Motor neuron (in vitro differentiated cells): ENCODE measurements at regions not wholly inside any gene's neighbourhood (a gene's known extent, or its start where the extent isn't known, plus 50 kb on each side); places are given as distances from the start of the nearest gene placed in this dataset.

Experiments
- ATAC-seq, 8 experiments: fragments of 200-7000 bp; cut with Tn5 transposase; replicated peaks in 6 of 8; 2 replicates each; pipeline ENCODE4 v1.8.0; 2021; ENCODE audit warnings: mild to moderate bottlenecking in 8 of 8, moderate library complexity in 8 of 8
- H3K27ac ChIP-seq, 2 donors: fragments of 250-450 bp; sonication (Bioruptor Pico); 2 replicates each; pipeline ENCODE4 v1.9.0; 2021; ENCODE audit warnings: antibody characterized with exemption in 2 of 2, mild to moderate bottlenecking in 2 of 2, moderate library complexity in 1 of 2
- H3K4me1 ChIP-seq, 2 donors: fragments of 250-450 bp; sonication (Bioruptor Pico); replicated peaks in 1 of 2; 2 replicates each; pipeline ENCODE4 v1.6.1; 2021; ENCODE audit warnings: antibody characterized with exemption in 2 of 2, mild to moderate bottlenecking in 2 of 2, moderate library complexity in 1 of 2
- H3K4me3 ChIP-seq, 5 donors: fragments of 250-450 bp; sonication (Bioruptor Pico); 2 replicates each; pipeline ENCODE4 v1.9.0; 2021; ENCODE audit warnings: antibody characterized with exemption in 5 of 5, mild to moderate bottlenecking in 5 of 5, moderate library complexity in 4 of 5
- WGBS, 10 experiments: fragments of 450-650 bp; shearing (Covaris generic); methylation state at CpG; one replicate each; pipeline ENCODE4 v1.0.0; 2022; 5-methylcytosine and 5-hydroxymethylcytosine counted together
- in situ Hi-C, 9 experiments: fragments of 400-800 bp; cut with MboI; loops; one replicate each; pipeline ENCODE4 v1.15.0; 2021; ENCODE audit warnings: low sequenced_read_pairs in 9 of 9, low pct_unique_long_range_greater_than_20kb in 2 of 9; ENCODE audit not compliant: unreplicated experiment in 9 of 9

DNA sequence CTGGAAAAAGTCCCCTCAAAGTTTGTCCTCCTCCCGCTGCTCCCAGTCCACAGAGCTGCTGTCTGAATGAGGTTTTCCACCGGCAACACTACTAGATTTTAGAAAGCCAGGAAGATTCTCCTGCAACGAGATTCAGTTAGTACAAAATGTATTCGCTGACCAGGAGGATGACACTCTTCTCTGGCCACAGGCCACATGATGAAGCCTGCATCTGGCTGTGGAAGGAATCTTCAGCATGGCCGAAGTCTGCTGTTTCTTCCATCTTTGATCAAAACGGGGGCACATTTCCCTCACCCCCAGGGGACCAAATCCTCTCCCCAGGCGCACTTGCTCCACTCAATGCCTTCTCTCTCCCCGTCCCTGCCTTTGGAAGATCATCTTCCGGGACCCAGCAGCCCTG, 215.8 kb upstream of the NLRP1 start:
- H3K4me1 ChIP-seq: peaks cover 16 to 21% of the 10 kb centered on the region in 2 donors
- no peak for ATAC-seq
- 0 to 100% (median 85%) methylated on average over 1 to 9 of the region's 9 CpGs; no CpG with 5 or more reads in 1 of the 10 experiments for WGBS, 10 experiments

GRCh38 chr17:5800646-5801045, 216.3 kb upstream of the NLRP1 start:
- peaks cover 11 to 16% of the 10 kb centered on the region in 2 donors for H3K4me1 ChIP-seq
- ATAC-seq: peak in 6 of 8 experiments; percentile 32 to 100 (median 95)

More for the DNA sequence above, 215.8 kb upstream of the NLRP1 start:
- Histone ChIP-seq H3K27ac (no peak overlapping the region), H3K4me3 (no peak overlapping the region)
- in situ Hi-C loops: no loop called here

DNA sequence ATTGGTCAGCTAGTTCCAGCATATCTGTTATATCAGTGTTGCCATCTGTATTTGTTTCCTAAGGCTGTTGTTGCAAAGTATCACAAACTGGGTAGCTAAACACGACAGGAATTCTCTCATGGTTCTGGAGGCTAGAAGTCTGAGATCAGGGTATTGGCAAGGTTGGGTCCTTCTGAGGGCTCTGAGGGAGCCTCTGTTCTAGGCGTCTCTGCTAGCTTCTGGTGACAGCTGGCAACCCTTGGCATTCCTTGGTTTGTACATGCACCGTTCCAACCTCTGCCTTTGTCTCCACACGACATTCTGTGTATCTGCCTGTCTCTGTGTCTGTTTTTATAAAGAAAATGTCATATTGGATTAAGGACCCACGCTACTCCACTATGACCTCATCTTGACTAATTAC, 219.9 kb upstream of the NLRP1 start:
- WGBS, 10 experiments: 6 to 100% (median 61%) methylated on average over 1 to 4 of the region's 5 CpGs
- in situ Hi-C loops: no loop called here
- no peak for ATAC-seq
- Histone ChIP-seq H3K27ac (no peak overlapping the region), H3K4me1 (peaks cover 6 to 11% of the 10 kb centered on the region in 2 donors), H3K4me3 (no peak overlapping the region)

More at GRCh38 chr17:5800646-5801045, 216.3 kb upstream of the NLRP1 start:
- no peak overlapping the region for H3K27ac ChIP-seq
- in situ Hi-C loops: no loop called here
- no peak overlapping the region for H3K4me3 ChIP-seq
- WGBS, 10 experiments: 0 to 55% (median 17%) methylated on average over 1 to 6 of the region's 7 CpGs; no CpG with 5 or more reads in 5 of the 10 experiments

GRCh38 chr17:5809056-5809455, 224.7 kb upstream of the NLRP1 start:
- ATAC-seq: no peak

DNA sequence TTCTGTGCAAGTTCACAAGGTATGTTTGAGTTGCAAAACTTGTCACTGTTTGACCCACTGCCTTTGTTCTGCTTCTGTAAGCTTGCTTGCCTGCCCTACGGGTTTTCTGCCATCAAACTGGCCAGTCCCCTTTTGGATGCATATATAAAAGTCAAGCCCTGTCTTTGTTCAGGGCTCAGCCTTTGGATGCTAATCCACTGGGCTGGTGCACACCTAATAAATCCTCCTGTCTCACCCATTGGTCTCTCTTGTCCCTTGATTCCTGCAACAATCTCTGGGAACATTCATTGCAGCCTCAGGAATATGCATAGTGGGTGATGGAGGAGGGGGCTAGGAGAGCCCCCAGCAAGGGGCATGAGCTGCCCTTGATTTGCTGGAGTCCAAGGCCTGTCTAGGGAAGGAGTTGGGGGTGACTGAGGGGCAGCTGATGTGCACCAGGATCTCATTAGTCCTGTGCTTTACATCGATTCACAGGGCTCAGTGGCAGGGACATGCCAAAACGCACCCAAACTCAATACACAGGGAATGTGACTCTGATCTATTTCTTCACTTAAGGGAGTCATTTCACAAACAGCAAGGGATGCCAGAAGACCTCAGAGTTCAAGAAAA, 225.4 kb upstream of the NLRP1 start:
- WGBS, 10 experiments: 0 to 77% (median 55%) methylated on average over 1 to 3 of the region's 3 CpGs; no CpG with 5 or more reads in 2 of the 10 experiments
- in situ Hi-C loops: no loop called here
- H3K27ac ChIP-seq: no peak overlapping the region
- ATAC-seq: no peak
- H3K4me3 ChIP-seq: no peak overlapping the region
- H3K4me1 ChIP-seq: no peaks in the 10 kb centered on the region

More at GRCh38 chr17:5809056-5809455, 224.7 kb upstream of the NLRP1 start:
- H3K4me1 ChIP-seq: no peaks in the 10 kb centered on the region
- in situ Hi-C loops: no loop called here
- H3K4me3 ChIP-seq: no peak overlapping the region
- 80 to 100% (median 86%) methylated on average over 1 of the region's 1 CpG; no CpG with 5 or more reads in 7 of the 10 experiments for WGBS, 10 experiments
- H3K27ac ChIP-seq: no peak overlapping the region

- in situ Hi-C loops: no loop called here
- WGBS, 10 experiments: 0 to 100% (median 61%) methylated on average over 1 to 3 of the region's 5 CpGs; no CpG with 5 or more reads in 4 of the 10 experiments
- peaks cover 7 to 10% of the 10 kb centered on the region in 2 donors for H3K4me1 ChIP-seq
- H3K4me3 ChIP-seq: no peak overlapping the region
- no peak for ATAC-seq
- no peak overlapping the region for H3K27ac ChIP-seq
Observed at GRCh38 chr17:5812590-5812989, 228.3 kb upstream of the NLRP1 start.

GRCh38 chr17:5813357-5813756, 229.0 kb upstream of the NLRP1 start:
- peak in 1 of 8 experiments; percentile 9 for ATAC-seq
- in situ Hi-C loops: no loop called here
- WGBS, 10 experiments: 0 to 100% (median 74%) methylated on average over 1 to 2 of the region's 2 CpGs; no CpG with 5 or more reads in 4 of the 10 experiments
- H3K4me3 ChIP-seq: no peak overlapping the region
- H3K27ac ChIP-seq: no peak overlapping the region
- peaks cover 7 to 10% of the 10 kb centered on the region in 2 donors for H3K4me1 ChIP-seq

DNA sequence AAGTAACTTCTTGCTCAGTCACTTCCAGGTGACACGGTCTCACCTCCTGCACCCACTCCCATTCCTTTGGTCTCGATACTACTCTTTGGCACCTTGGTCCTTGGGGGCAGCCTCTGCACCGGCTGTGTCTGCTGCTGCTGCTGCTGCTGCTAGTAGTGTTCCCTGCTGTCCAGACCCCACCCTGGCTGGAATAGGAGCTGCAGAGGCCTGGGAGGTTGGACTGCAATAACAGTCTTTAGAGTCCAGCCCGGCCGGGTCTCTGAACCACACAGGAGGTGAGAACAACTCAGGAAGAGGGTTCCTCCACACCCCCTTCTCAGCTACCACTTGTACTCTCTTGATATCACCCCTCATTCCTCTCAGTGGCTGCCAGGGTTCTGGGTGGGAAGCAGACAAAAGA, 231.1 kb upstream of the NLRP1 start:
- ATAC-seq: no peak
- Histone ChIP-seq H3K27ac (no peak overlapping the region), H3K4me3 (no peak overlapping the region), H3K4me1 (peaks cover 7 to 10% of the 10 kb centered on the region in 2 donors)
- in situ Hi-C loops: no loop called here
- 0 to 100% (median 75%) methylated on average over 2 to 5 of the region's 5 CpGs; no CpG with 5 or more reads in 5 of the 10 experiments for WGBS, 10 experiments

- Histone ChIP-seq H3K4me1 (peaks cover 7 to 10% of the 10 kb centered on the region in 2 donors), H3K27ac (no peak overlapping the region), H3K4me3 (no peak overlapping the region)
- 17 to 80% (median 63%) methylated on average over 1 to 7 of the region's 8 CpGs; no CpG with 5 or more reads in 4 of the 10 experiments for WGBS, 10 experiments
- in situ Hi-C loops: no loop called here
- ATAC-seq: peak in 3 of 8 experiments; percentile 75 to 84 (median 77)
Observed at GRCh38 chr17:5816491-5817070, 232.3 kb upstream of the NLRP1 start.

GRCh38 chr17:5817475-5818395, 233.4 kb upstream of the NLRP1 start:
- no peak overlapping the region for H3K27ac ChIP-seq
- H3K4me1 ChIP-seq: peaks cover 7 to 10% of the 10 kb centered on the region in 2 donors
- ATAC-seq: no peak
- WGBS, 10 experiments: 47 to 100% (median 67%) methylated on average over 1 to 3 of the region's 4 CpGs; no CpG with 5 or more reads in 1 of the 10 experiments
- in situ Hi-C loops: no loop called here
- no peak overlapping the region for H3K4me3 ChIP-seq

DNA sequence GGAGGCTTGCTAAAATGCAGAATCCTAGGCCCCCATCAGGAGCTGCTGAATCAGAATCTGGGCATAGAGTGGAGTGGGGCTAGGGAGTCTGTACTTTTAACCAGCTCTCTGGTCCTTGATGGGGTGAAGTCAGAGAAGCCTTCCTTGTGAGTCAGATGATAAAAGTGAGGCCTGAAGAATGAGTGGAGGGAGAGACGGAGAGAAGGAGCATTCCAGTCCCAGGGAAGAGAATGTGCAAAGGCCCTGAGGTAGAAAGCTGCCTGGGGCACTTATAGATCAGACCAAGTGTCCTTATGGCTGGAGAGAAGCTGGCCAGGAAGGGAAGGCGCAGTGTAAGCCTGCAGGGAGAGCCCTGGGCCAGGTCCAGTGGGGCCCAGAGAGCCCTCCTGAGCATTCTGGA, 235.1 kb upstream of the NLRP1 start:
- 88 to 100% (median 100%) methylated on average over 1 of the region's 2 CpGs; no CpG with 5 or more reads in 7 of the 10 experiments for WGBS, 10 experiments
- peaks cover 7 to 10% of the 10 kb centered on the region in 2 donors for H3K4me1 ChIP-seq
- no peak overlapping the region for H3K27ac ChIP-seq
- H3K4me3 ChIP-seq: no peak overlapping the region
- no peak for ATAC-seq
- in situ Hi-C loops: no loop called here

DNA sequence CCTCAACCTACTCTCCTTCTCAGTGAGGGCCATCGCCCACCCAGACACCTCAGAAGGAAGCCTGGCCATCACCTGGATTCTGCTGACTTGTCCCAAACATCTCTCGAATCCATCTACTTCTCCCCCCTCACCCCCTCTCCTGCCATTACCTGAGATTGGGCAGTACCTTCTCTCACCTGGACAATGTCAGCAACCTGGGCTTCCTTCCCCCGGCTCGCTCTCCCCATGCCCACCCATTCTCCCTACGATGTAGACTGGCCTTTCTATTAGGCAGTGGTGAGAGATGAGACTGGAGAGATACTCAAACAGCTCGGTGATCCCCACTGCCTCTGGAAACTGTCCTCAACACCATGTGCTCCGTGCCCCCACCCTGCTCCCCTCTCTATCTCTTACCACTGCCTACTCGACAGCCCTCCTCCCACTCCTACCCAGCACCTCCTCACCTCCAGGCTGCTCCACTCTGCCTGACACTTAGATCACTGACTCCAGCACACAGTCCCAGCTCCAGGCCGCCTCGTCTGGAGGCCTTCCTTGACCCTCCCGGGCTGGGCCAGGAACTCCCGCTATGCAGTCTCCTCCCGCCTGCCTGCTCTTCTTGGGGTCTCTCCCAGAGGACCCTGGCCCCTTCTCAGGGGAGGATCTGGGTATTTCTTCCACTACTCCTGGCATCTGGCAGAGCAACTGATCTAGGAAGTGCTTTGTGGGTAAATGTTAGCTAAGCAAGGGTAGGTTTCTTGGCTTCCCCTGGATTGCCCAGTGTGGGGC, 235.8 kb upstream of the NLRP1 start:
- peaks cover 7 to 11% of the 10 kb centered on the region in 2 donors for H3K4me1 ChIP-seq
- ATAC-seq: no peak
- no peak overlapping the region for H3K4me3 ChIP-seq
- in situ Hi-C loops: no loop called here
- H3K27ac ChIP-seq: no peak overlapping the region
- 20 to 100% (median 89%) methylated on average over 1 to 6 of the region's 13 CpGs; no CpG with 5 or more reads in 4 of the 10 experiments for WGBS, 10 experiments
